WTC11 (cell line): ENCODE measurements at regions not wholly inside any gene's neighbourhood (a gene's known extent, or its start where the extent isn't known, plus 50 kb on each side); places are given as distances from the start of the nearest gene placed in this dataset.

Experiments used
- CREM ChIP-seq: sonication (generic); formaldehyde crosslinking; IDR thresholded peaks from 2 replicates; pipeline ENCODE4 v1.8.1; 2022; ENCODE audit warnings: mild to moderate bottlenecking, missing genetic modification reagents, moderate library complexity
- FOXK1 ChIP-seq: sonication (generic); formaldehyde crosslinking; IDR thresholded peaks from 2 replicates; pipeline ENCODE4 v1.8.0; 2022; ENCODE audit warnings: mild to moderate bottlenecking, moderate library complexity, missing genetic modification reagents
- PRDM15 ChIP-seq: sonication (generic); formaldehyde crosslinking; IDR thresholded peaks from 2 replicates; pipeline ENCODE4 v1.8.0; 2022; ENCODE audit warnings: missing genetic modification reagents
- TCF7 ChIP-seq: sonication (generic); formaldehyde crosslinking; IDR thresholded peaks from 2 replicates; pipeline ENCODE4 v1.8.0; 2022; ENCODE audit warnings: mild to moderate bottlenecking, low read depth, missing genetic modification reagents, moderate library complexity
- TF ChIP-seq, protein P1 (sequence below): fragments of 200-600 bp; IDR thresholded peaks from 2 replicates; pipeline ENCODE4 v1.8.0; 2022; ENCODE audit warnings: antibody characterized with exemption

- TF ChIP-seq, protein P1, sequence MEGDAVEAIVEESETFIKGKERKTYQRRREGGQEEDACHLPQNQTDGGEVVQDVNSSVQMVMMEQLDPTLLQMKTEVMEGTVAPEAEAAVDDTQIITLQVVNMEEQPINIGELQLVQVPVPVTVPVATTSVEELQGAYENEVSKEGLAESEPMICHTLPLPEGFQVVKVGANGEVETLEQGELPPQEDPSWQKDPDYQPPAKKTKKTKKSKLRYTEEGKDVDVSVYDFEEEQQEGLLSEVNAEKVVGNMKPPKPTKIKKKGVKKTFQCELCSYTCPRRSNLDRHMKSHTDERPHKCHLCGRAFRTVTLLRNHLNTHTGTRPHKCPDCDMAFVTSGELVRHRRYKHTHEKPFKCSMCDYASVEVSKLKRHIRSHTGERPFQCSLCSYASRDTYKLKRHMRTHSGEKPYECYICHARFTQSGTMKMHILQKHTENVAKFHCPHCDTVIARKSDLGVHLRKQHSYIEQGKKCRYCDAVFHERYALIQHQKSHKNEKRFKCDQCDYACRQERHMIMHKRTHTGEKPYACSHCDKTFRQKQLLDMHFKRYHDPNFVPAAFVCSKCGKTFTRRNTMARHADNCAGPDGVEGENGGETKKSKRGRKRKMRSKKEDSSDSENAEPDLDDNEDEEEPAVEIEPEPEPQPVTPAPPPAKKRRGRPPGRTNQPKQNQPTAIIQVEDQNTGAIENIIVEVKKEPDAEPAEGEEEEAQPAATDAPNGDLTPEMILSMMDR, result no peak
- TF ChIP-seq PRDM15 (CRISPR knock-in tag) (no peak), TCF7 (CRISPR knock-in tag) (no peak), FOXK1 (CRISPR knock-in tag) (no peak), CREM (no peak)
Observed at GRCh38 chr13:68185444-68186141, 955.5 kb upstream of the PCDH9 start.
